Neuronal stem cell (in vitro differentiated cells): ENCODE measurements at regions not wholly inside any gene's neighbourhood (a gene's known extent, or its start where the extent isn't known, plus 50 kb on each side); places are given as distances from the start of the nearest gene placed in this dataset.
"Not testable (repeated sequence)": the region's sequence is repeated elsewhere in the genome, so short reads cannot be mapped to it uniquely, and the experiment has no call there.

Experiments
- DNase-seq: peaks from one replicate; pipeline ENCODE4 v3.0.0-alpha.2; 2013; ENCODE audit warnings: low spot score
- H2AFZ ChIP-seq: one replicate; pipeline ENCODE4 v1.6.1; 2013; ENCODE audit warnings: mild to moderate bottlenecking, low read length, inconsistent platforms
- H2AK5ac ChIP-seq: 2 replicates; pipeline ENCODE4 v1.6.1; 2013; ENCODE audit warnings: low read depth, mild to moderate bottlenecking, inconsistent platforms, low read length, moderate library complexity, mixed read lengths
- H2BK120ac ChIP-seq: 2 replicates; pipeline ENCODE4 v1.6.1; 2013; ENCODE audit warnings: low read depth, mild to moderate bottlenecking, inconsistent platforms, low read length, moderate library complexity, mixed read lengths
- H2BK12ac ChIP-seq: one replicate; pipeline ENCODE4 v1.6.1; 2013; ENCODE audit warnings: low read length, inconsistent platforms
- H2BK15ac ChIP-seq: 2 replicates; pipeline ENCODE4 v1.6.1; 2013; ENCODE audit warnings: mild to moderate bottlenecking, low read length, inconsistent platforms, mixed read lengths
- H2BK5ac ChIP-seq: one replicate; pipeline ENCODE4 v1.6.1; 2013; ENCODE audit warnings: inconsistent platforms, mild to moderate bottlenecking, low read length, moderate library complexity
- H3K14ac ChIP-seq: one replicate; pipeline ENCODE4 v1.6.1; 2013; ENCODE audit warnings: low read length, inconsistent platforms
- H3K18ac ChIP-seq: 2 replicates; pipeline ENCODE4 v1.6.1; 2013; ENCODE audit warnings: low read length, inconsistent platforms
- H3K23ac ChIP-seq: 2 replicates; pipeline ENCODE4 v1.6.1; 2013; ENCODE audit warnings: low read depth, mild to moderate bottlenecking, mixed read lengths, low read length, inconsistent platforms; ENCODE audit not compliant: poor library complexity
- H3K27ac ChIP-seq: replicated peaks from 3 replicates; pipeline ENCODE4 v1.5.1; 2013; ENCODE audit warnings: low read length, inconsistent platforms
- H3K27me3 ChIP-seq, 3 experiments: 2 replicates each; pipeline ENCODE4 v1.6.1; 2013; ENCODE audit warnings: low read length in 3 of 3, mild to moderate bottlenecking in 2 of 3, inconsistent platforms in 1 of 3, low read depth in 1 of 3, mixed read lengths in 1 of 3, moderate library complexity in 1 of 3; ENCODE audit not compliant: control insufficient read depth in 3 of 3, insufficient read depth in 3 of 3
- H3K36me3 ChIP-seq, 2 donors: replicated peaks in 1 of 2; 2 replicates each; pipeline ENCODE4 v1.6.1; 2013; ENCODE audit warnings: low read length in 2 of 2; ENCODE audit not compliant: control insufficient read depth in 2 of 2, insufficient read depth in 2 of 2
- H3K4ac ChIP-seq: 2 replicates; pipeline ENCODE4 v1.6.1; 2013; ENCODE audit warnings: inconsistent platforms, mild to moderate bottlenecking, low read length, moderate library complexity
- H3K4me1 ChIP-seq, 2 donors: 1 replicate in 1 of 2; 2 replicates in 1 of 2; pipeline ENCODE4 v1.6.1; 2013; ENCODE audit warnings: low read length in 2 of 2, low read depth in 1 of 2; ENCODE audit not compliant: control insufficient read depth in 2 of 2, insufficient read depth in 1 of 2
- H3K4me2 ChIP-seq: one replicate; pipeline ENCODE4 v1.6.1; 2013; ENCODE audit warnings: mild to moderate bottlenecking, low read length, inconsistent platforms; ENCODE audit not compliant: insufficient read depth, poor library complexity, severe bottlenecking
- H3K4me3 ChIP-seq, 2 donors: 2 replicates each; pipeline ENCODE4 v1.5.1; 2013; ENCODE audit warnings: low read length in 2 of 2, mild to moderate bottlenecking in 2 of 2, inconsistent platforms in 1 of 2, moderate library complexity in 1 of 2
- H3K79me1 ChIP-seq: one replicate; pipeline ENCODE4 v1.6.1; 2013; ENCODE audit warnings: low read depth, mild to moderate bottlenecking, inconsistent platforms, low read length, moderate library complexity
- H3K9ac ChIP-seq: one replicate; pipeline ENCODE4 v1.6.1; 2013; ENCODE audit warnings: mild to moderate bottlenecking, low read depth, low read length, inconsistent platforms; ENCODE audit not compliant: poor library complexity
- H3K9me3 ChIP-seq, 2 donors: replicated peaks in 1 of 2; 2 replicates each; pipeline versions ENCODE3 to v1.6.1; 2013; ENCODE audit warnings: low read length in 2 of 2, mild to moderate bottlenecking in 2 of 2, inconsistent platforms in 1 of 2, low read depth in 1 of 2, mixed read lengths in 1 of 2, moderate library complexity in 1 of 2; ENCODE audit not compliant: control insufficient read depth in 2 of 2, insufficient read depth in 1 of 2
- H4K8ac ChIP-seq: one replicate; pipeline ENCODE4 v1.6.1; 2013; ENCODE audit warnings: low read depth, mild to moderate bottlenecking, inconsistent platforms, low read length, moderate library complexity
- H4K91ac ChIP-seq: one replicate; pipeline ENCODE4 v1.6.1; 2013; ENCODE audit warnings: low read length, low read depth, mild to moderate bottlenecking, inconsistent platforms; ENCODE audit not compliant: poor library complexity
- WGBS, 2 donors: extraction: QIAGEN DNeasy Blood & Tissue Kit; methylation state at CpG; one replicate each; pipeline ENCODE4 v1.1.7; 2013; ENCODE audit warnings: missing lambda C conversion rate in 2 of 2, mixed read lengths in 1 of 2; ENCODE audit not compliant: insufficient read length in 2 of 2, insufficient replicate concordance in 1 of 2; ENCODE audit errors: extremely low coverage in 2 of 2; 5-methylcytosine and 5-hydroxymethylcytosine counted together

DNA sequence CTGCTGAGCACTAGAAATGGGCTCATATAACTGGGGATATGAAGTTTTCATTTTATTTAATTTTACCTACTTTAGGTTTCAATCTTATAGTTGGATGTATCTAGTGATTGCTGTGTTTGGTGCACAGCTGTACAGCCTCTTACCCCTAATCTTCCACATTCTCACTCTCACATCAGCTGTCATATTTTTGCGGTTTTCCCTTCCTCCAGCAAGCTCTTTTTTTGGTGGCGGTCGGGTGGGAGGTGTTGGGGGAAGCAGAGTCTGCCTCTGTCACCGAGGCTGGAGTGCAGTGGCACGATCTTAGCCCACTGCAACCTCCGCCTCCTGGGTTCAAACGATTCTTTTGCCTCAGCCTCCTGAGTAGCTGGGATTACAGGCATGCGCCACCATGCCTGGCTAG lies 445.1 kb upstream of the ISX start:
- no peak overlapping the region for H3K18ac ChIP-seq
- DNase-seq = no peak
- WGBS, 2 donors = no CpG with 5 or more reads among the region's 8 CpGs

DNA sequence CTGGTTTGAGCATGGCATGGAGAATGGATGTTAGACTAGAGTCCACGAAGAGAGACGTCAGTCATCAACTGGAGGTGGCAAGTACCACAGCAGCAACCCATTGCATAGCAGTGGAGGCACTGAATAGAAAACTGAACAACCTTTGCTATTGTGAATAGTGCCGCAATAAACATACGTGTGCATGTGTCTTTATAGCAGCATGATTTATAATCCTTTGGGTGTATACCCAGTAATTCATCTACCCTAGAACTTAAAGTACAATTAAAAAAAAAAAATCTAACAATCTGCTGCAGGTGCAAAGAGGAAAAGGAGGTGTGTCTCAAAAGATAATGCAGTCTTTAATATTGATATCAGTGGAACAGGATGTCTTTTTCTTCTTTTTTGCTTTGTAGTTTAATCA lies 443.4 kb upstream of the ISX start:
- H2AFZ ChIP-seq = no peak overlapping the region
- no CpG with 5 or more reads among the region's 4 CpGs for WGBS, 2 donors
- DNase-seq = no peak

More for the DNA sequence above, 445.1 kb upstream of the ISX start:
- no peak overlapping the region for H3K23ac ChIP-seq
- no peak overlapping the region for H3K27ac ChIP-seq
- no peak overlapping the region for H2AFZ ChIP-seq
- no peak overlapping the region for H2BK12ac ChIP-seq
- H3K4me3 ChIP-seq = no peak overlapping the region
- no peaks in the 10 kb centered on the region for H3K9me3 ChIP-seq
- no peak overlapping the region for H2AK5ac ChIP-seq
- no peaks in the 10 kb centered on the region for H3K79me1 ChIP-seq
- no peak overlapping the region for H3K9ac ChIP-seq
- no peak overlapping the region for H3K4ac ChIP-seq
- no peak overlapping the region for H2BK15ac ChIP-seq
- H2BK120ac ChIP-seq = peak overlapping the region; percentile 18
- H3K4me2 ChIP-seq = no peak overlapping the region
- no peak overlapping the region for H4K91ac ChIP-seq
- H3K14ac ChIP-seq = no peak overlapping the region
- no peaks in the 10 kb centered on the region for H3K27me3 ChIP-seq
- H3K4me1 ChIP-seq = no peaks in the 10 kb centered on the region
- H4K8ac ChIP-seq = no peak overlapping the region
- no peak overlapping the region for H2BK5ac ChIP-seq
- no peaks in the 10 kb centered on the region for H3K36me3 ChIP-seq

DNA sequence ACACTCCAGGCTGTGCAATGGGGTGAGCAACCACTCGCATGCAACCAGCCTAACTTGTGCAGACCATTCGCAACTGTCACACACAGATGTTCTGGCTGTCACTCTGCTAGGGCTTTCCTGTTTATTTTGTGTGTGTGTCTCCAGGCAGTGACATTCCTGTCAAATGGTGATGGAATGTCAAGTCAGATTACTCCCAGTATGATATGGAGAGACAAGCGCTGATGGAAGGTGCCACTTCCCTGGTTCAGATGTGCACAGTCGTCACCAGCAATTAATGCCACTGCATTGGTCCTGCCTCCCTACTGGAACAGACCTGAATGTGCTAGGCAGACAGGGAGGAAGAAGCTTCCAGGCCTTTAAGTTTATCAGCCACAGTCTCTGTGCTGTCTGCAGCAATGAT lies 442.4 kb upstream of the ISX start:
- Histone ChIP-seq H3K4me1 (no peaks in the 10 kb centered on the region), H3K79me1 (no peaks in the 10 kb centered on the region), H3K9me3 (peaks cover 0 to 6% of the 10 kb centered on the region in 2 donors), H3K4ac (no peak overlapping the region), H4K8ac (no peak overlapping the region), H2BK12ac (no peak overlapping the region), H2BK15ac (no peak overlapping the region), H3K9ac (no peak overlapping the region), H3K14ac (no peak overlapping the region), H2BK5ac (no peak overlapping the region), H4K91ac (no peak overlapping the region), H3K27me3 (no peaks in the 10 kb centered on the region), H2AK5ac (no peak overlapping the region), H3K4me2 (no peak overlapping the region), H3K4me3 (no peak overlapping the region), H2BK120ac (no peak overlapping the region), H3K18ac (peak overlapping the region; percentile 57), H3K27ac (no peak overlapping the region), H3K36me3 (no peaks in the 10 kb centered on the region), H2AFZ (no peak overlapping the region), H3K23ac (no peak overlapping the region)
- no CpG with 5 or more reads among the region's 4 CpGs for WGBS, 2 donors
- DNase-seq = no peak

More for the DNA sequence above, 443.4 kb upstream of the ISX start:
- Histone ChIP-seq H3K23ac (no peak overlapping the region), H3K36me3 (no peaks in the 10 kb centered on the region), H3K4ac (no peak overlapping the region), H3K79me1 (no peaks in the 10 kb centered on the region), H4K8ac (no peak overlapping the region), H2BK15ac (no peak overlapping the region), H3K4me1 (no peaks in the 10 kb centered on the region), H2BK5ac (no peak overlapping the region), H3K4me3 (no peak overlapping the region), H4K91ac (no peak overlapping the region), H2BK120ac (no peak overlapping the region), H3K9me3 (peaks cover 0 to 6% of the 10 kb centered on the region in 2 donors), H2AK5ac (no peak overlapping the region), H3K27me3 (no peaks in the 10 kb centered on the region), H3K9ac (no peak overlapping the region), H3K4me2 (no peak overlapping the region), H3K18ac (no peak overlapping the region), H3K27ac (no peak overlapping the region), H2BK12ac (no peak overlapping the region), H3K14ac (no peak overlapping the region)

DNA sequence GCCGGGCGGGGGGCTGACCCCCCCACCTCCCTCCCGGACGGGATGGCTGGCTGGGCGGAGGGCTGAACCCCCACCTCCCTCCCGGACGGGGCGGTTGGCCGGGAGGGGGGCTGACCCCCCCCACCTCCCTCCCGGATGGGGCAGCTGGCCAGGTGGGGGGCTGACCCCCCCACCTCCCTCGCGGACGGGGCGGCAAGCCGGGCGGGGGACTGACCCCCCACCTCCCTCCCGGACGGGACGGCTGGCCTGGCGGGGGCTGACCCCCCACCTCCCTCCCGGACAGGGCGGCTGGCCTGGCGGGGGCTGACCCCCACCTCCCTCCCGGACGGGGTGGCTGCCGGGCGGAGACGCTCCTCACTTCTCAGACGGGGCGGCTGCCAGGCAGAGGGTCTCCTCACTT lies 440.1 kb upstream of the ISX start:
- not testable (repeated sequence) for H3K18ac ChIP-seq, H3K4ac ChIP-seq, H3K4me3 ChIP-seq, H4K8ac ChIP-seq, H2BK120ac ChIP-seq, H3K4me1 ChIP-seq, H3K9ac ChIP-seq, H2AK5ac ChIP-seq, H2BK5ac ChIP-seq, H2BK12ac ChIP-seq, H3K27me3 ChIP-seq, DNase-seq, H2AFZ ChIP-seq, H3K14ac ChIP-seq, H3K27ac ChIP-seq, H3K9me3 ChIP-seq, H3K4me2 ChIP-seq, H3K23ac ChIP-seq, H3K36me3 ChIP-seq, H4K91ac ChIP-seq, H3K79me1 ChIP-seq, H2BK15ac ChIP-seq
- WGBS, 2 donors = no CpG with 5 or more reads among the region's 30 CpGs
